GM18861 (cell line): ENCODE measurements at regions not wholly inside any gene's neighbourhood (a gene's known extent, or its start where the extent isn't known, plus 50 kb on each side); places are given as distances from the start of the nearest gene placed in this dataset.
"Not testable (repeated sequence)": the region's sequence is repeated elsewhere in the genome, so short reads cannot be mapped to it uniquely, and the experiment has no call there.

ENCODE experiments used
- ATAC-seq: cut with Tn5 transposase; IDR thresholded peaks from one replicate; pipeline ENCODE4 v1.9.1; 2021; ENCODE audit not compliant: unreplicated experiment

GRCh38 chr14:88929656-88930436, 105.4 kb downstream of the TTC8 start:
- ATAC-seq, result no peak

- no peak for ATAC-seq
Observed at GRCh38 chr14:88931321-88932110, 107.1 kb downstream of the TTC8 start.

GRCh38 chr14:88933191-88933590, 108.7 kb downstream of the TTC8 start:
- no peak for ATAC-seq

- no peak for ATAC-seq
Observed at GRCh38 chr14:88934351-88934806, 109.9 kb downstream of the TTC8 start.

- ATAC-seq, result no peak
Observed at GRCh38 chr14:88935083-88935482, 110.6 kb downstream of the TTC8 start.

- no peak for ATAC-seq
Observed at GRCh38 chr14:88937706-88938105, 113.3 kb downstream of the TTC8 start.

- no peak for ATAC-seq
Observed at GRCh38 chr14:88940671-88941070, 116.2 kb downstream of the TTC8 start.

- no peak for ATAC-seq
Observed at GRCh38 chr14:88941414-88941813, 117.0 kb downstream of the TTC8 start.

- no peak for ATAC-seq
Observed at GRCh38 chr14:88947646-88948598, 123.5 kb downstream of the TTC8 start.

- no peak for ATAC-seq
Observed at GRCh38 chr14:88950069-88950468, 125.6 kb downstream of the TTC8 start.

- ATAC-seq, result no peak
Observed at GRCh38 chr14:88951370-88951769, 126.9 kb downstream of the TTC8 start.

GRCh38 chr14:88952901-88953300, 128.4 kb downstream of the TTC8 start:
- ATAC-seq, result no peak

- ATAC-seq, result no peak
Observed at GRCh38 chr14:88955455-88955854, 131.0 kb downstream of the TTC8 start.

GRCh38 chr14:88960496-88960895, 136.0 kb downstream of the TTC8 start:
- no peak for ATAC-seq

- no peak for ATAC-seq
Observed at GRCh38 chr14:88961214-88961613, 136.8 kb downstream of the TTC8 start.

- ATAC-seq, result no peak
Observed at GRCh38 chr14:88962356-88962755, 137.9 kb downstream of the TTC8 start.

GRCh38 chr14:88967299-88967698, 142.8 kb downstream of the TTC8 start:
- ATAC-seq, result no peak

- ATAC-seq, result no peak
Observed at GRCh38 chr14:88975043-88975830, 150.8 kb downstream of the TTC8 start.

GRCh38 chr14:88975926-88976325, 151.5 kb downstream of the TTC8 start:
- ATAC-seq, result no peak

GRCh38 chr14:88980907-88981306, 156.5 kb downstream of the TTC8 start:
- ATAC-seq, result not testable (repeated sequence)
